NCI-H2196 (cell line): ENCODE measurements at regions not wholly inside any gene's neighbourhood (a gene's known extent, or its start where the extent isn't known, plus 50 kb on each side); places are given as distances from the start of the nearest gene placed in this dataset.
A peak's percentile ranks its signal among the peaks of the same experiment; 100 is the strongest.
"Not testable (repeated sequence)": the region's sequence is repeated elsewhere in the genome, so short reads cannot be mapped to it uniquely, and the experiment has no call there.

Experiments
- DNase-seq: peaks from one replicate; lab custom pipeline; 2025; ENCODE audit not compliant: unreplicated experiment; lab: John Stamatoyannopoulos, UW

DNA sequence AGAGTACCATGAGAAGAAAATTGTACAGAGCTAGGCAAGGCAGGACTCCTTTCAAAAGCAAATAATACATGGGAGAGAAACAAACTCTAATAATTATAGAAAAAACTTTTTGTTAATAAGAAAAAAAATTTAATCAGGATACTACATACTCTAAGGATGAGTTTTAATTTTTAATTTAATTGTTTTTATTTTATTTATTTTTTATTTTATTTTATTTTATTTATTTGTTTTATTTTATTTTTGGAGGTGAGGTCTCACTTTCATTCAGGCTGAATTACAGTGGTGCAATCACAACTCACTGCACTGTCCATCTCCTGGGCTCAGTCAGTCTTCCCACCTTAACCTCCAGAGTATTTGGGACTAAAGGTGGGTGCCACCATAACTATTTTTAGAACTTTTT, 1347.2 kb downstream of the NLGN4Y start:
- no peak for DNase-seq

GRCh38 chrY:15875881-15876280, 1351.6 kb downstream of the NLGN4Y start:
- not testable (repeated sequence) for DNase-seq

DNA sequence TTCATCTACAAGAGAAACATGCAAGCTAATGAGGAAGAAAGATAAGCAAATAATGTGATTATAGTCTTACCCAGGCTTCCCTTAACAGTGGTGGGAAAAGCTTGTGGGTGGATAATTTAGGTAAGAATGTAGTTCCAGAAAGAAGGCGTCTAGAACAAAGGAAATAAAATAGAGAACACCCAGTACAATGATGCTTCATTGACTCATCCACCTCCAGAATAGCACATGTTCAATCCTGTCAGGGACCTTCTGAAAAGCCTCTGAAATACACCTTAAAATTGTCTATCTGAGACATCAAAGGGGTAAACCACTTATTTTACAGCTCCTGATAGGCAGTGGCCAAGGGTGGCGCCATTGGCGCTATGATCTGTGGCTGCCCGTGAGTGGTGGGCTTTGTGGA, 1379.2 kb downstream of the NLGN4Y start:
- DNase-seq: not testable (repeated sequence)

GRCh38 chrY:15905557-15905956, 1381.2 kb downstream of the NLGN4Y start:
- DNase-seq: no peak

- peak; percentile 36 for DNase-seq
Measured at GRCh38 chrY:15926499-15926898, 1402.2 kb downstream of the NLGN4Y start.

DNA sequence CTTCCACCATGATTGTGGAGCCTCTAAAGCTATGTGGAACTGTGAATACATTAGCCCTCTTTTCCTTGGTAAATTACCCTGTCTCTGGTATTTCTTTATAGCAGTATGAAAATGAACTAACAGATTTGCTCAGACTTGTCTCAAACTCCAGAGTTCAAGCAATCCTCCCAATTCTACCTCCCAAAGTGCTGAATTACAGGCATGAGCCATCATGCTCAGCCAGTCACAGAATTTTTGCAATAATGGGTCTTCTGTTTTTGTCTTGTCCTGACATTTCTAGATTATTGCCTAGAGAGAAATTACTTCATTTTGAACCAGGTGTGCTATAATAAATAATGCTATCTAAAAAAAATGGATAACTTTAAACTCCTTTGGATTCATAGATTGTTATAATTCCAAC, 1414.5 kb downstream of the NLGN4Y start:
- no peak for DNase-seq

- DNase-seq: no peak
Measured at GRCh38 chrY:15951041-15951440, 1426.7 kb downstream of the NLGN4Y start.

DNA sequence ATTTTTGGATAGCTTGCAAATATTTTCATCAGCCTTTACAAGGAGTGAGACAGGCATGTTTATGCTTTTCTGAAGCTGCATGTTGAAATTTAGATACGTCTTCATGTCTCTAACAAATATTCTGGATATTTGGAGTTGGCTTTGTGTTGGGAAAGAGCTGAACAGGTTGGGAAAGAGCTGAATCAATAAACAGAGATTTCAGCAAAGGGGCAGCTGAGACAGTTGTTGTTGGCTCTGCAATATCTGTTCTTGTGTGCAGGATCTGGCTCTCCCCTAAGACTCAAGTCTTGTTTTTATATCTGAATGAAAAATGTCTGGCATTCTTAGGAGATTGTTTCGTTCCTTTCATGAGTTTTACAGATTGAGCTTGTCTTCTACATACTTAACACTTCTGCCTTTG, 1444.5 kb downstream of the NLGN4Y start:
- no peak for DNase-seq

DNA sequence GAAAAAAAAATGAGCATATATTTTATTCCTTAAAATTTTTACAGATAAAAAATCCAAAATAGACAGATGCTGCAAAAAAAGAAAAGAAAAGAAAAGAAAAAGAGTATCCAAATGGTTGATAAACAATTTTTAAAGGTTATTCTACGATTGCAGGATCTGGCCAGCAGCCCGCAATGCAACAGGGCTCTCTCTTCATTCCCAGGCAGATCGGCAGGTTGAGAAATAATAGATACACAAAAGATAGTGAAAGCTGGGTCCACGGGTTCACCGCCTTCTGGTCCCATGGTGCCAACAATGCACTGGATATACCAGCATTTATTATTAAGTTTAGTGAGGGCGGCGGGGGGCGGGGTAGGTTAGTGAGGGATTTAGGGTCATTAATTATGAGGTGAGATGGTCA, 1448.9 kb downstream of the NLGN4Y start:
- DNase-seq: no peak

DNA sequence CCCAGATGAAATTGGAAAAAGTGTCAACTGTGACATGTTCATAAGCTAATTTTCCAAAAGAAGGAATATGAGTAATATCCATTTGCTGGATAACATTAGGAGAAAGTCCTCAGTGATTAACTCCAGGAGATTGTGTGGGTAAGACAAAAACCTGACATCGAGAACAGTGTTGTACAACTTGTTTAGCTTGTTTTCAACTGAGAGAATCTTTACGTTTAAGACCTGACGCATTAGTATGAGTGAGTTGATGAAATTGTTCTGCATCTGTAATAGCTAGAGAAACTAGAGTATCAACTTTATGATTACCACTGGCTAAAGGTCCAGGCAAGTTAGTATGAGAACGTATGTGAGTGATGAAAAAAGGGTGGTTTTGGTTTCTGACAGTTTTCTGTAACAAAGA, 1452.4 kb downstream of the NLGN4Y start:
- DNase-seq: no peak

DNA sequence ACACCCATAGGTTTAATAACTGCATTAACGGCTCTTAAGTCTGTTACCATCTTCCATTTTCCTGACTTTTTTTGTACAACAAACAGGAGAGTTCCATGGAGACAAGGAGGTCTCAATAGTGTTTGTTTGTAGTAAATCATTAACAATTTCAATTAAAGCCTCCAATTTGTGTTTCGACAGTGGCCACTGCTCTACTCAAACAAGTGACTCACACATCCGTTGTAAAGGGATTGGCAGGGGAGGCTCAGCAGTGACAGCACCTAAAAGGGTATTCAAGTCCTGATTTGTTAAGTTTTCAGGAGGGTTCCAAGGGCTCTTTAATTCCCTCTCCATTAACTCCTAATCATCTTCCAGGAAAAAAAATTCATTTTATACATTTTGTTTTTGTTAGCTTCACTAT, 1454.2 kb downstream of the NLGN4Y start:
- no peak for DNase-seq

DNA sequence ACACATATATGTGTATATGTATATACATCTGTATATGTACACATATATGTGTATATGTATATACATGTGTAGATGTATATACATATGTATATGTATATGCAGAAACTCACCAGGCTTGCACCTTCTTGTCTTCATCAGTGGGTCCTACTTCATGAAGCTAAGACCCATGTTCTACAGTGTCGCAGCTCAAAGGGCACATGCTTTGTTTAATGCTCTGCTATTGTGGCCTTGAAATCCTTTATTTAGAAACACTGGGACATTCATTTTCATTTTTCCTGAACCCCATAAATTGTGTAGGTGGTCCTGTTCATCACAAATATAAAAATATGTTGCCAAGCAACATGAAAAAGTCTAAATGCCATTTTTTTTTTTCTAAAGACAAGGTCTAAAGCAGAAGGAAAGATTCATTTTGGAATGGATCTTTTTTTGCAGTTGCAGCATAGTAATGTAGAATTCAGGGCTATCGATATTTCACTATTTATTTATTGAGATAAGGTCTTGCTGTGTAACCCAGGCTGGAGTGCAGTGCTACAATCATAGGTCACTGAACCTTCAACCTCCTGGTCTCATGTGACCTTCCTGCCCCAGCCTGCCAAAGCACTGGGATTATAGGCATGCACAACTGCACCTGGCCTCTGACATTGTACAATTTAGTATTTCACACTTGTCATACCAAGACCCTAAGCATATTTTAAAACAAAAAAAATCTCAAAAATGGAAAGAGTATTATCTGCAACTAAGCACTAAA, 1460.5 kb downstream of the NLGN4Y start:
- no peak for DNase-seq

DNA sequence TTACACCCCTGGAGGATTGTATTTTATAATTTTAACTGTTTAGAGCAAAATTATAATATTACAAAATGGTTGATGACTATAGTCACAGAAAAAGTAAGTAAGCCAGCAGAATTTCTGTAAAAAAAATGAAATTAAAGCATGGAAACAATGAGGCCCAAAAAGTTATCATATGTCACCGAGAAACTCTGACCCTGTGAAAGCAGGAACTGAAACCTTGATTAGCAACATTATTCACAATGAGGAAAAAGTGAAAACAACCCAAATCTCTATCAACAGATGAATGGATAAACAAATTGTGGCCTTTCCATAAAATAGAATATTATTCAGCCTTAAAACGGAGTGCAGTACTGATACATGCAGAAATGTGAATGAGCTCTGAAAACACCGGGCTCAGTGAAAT, 1471.7 kb downstream of the NLGN4Y start:
- no peak for DNase-seq

DNA sequence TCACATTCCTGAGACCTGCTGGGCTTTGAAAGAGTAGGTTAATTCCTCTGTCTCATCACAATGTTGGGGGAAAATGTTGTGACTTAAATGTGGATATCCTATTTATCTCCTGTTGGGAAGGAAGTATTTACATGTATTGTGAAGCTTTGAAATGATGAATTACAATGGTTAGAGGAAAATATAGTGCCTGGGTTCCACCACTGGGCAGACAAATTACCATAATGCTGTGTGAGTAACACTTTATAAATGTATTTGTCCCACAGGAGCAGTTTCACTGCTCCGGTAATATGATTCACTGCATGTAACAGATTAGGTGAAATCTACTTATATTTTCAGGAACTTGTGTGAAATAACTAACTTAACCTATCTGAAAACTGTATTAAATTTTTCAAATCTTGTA, 1476.4 kb downstream of the NLGN4Y start:
- no peak for DNase-seq

DNA sequence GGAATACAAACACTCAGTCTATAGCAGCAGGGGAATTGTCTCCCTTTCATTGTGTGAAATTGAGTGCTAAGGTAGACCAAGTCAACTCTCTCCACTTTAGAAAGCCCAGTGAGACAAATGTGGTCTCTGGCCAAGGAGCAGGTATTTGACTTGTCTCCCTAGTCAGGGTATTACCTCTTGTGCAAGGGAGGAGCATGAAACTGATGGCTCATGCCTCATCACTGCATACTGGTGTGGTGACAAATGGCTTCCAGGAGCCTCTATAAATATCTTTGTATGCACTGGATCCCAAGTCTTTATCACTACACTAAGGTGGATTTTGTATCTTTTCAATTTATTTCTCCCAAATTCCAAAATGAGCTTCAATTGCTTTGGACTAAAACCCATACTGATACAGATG, 1477.6 kb downstream of the NLGN4Y start:
- DNase-seq: no peak

DNA sequence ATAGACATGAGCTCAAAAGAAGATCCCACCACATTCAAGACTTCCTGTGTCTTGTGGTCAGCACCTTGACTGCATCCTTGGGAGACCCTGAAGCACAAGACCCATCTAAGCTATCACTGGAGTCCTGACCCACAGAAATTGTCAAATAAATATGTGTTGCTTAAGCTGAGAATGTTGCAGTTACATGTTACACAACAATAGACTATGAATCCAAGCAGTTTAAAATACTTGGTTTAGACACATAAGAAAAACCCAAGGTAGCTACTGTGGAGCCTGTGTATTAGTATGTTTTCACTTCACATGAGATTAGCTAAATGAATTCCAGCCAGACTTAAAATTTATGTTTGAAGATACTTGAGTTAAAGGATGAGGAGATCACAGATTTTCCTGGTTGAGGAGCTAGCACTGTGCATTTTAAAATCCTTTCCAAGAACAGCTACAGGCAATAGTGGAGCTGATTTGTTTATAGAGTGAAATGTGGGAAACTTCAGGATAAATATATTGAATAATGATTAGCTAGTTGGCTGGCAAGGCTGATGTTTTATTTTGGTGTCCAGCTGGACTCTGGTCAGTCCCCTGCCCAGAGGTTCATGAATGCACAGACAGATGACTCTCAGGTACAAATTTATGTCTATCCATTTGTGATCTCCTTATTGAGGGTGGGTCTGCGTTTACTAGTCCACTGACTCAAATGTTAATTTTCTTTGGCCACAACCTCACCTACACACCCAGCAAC, 1527.7 kb downstream of the NLGN4Y start:
- DNase-seq: no peak

GRCh38 chrY:16060141-16060540, 1535.8 kb downstream of the NLGN4Y start:
- no peak for DNase-seq

- no peak for DNase-seq
Measured at GRCh38 chrY:16060686-16061085, 1536.4 kb downstream of the NLGN4Y start.

- DNase-seq: no peak
Measured at GRCh38 chrY:16071957-16072356, 1547.6 kb downstream of the NLGN4Y start.

DNA sequence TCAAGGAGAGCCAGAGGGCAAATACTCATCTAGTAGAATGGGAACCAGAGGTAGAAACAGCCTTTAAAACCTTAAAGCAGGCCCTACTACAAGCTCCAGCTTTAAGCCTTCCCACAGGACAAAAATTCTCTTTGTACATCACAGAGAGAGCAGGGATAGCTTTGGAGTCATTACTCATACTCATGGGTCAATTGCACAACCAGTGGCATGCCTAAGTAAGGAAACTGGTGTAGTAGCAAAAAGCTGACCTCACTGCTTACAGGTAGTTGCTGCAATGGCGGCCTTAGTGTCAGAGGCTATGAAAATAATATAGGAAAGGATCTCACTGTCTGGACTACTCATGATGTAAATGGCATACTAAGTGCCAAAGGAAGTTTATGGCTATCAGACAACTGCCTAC, 1551.4 kb downstream of the NLGN4Y start:
- DNase-seq: no peak

- no peak for DNase-seq
Measured at GRCh38 chrY:16097325-16097724, 1573.0 kb downstream of the NLGN4Y start.

DNA sequence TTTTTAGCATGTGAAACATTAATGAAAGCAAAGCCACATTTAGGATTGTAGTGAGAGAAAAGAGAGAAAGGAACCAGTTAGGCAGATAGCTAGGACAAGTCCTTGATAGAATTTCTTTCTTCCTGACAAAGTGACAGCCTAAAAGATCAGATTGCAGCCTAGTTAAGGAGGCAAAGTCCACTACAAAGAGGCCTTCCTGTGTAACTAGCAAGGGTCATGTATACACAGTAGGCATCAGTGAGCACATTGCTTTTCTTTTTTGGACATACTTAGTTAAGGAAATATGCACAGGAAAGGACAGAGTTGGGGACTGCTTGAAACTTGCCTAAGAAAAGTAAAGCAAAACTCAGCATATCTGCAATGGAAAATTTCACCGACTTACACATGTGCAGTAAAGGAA, 1577.5 kb downstream of the NLGN4Y start:
- no peak for DNase-seq

GRCh38 chrY:16106613-16107012, 1582.3 kb downstream of the NLGN4Y start:
- no peak for DNase-seq
